Tibial nerve (tissue), 4 donors: ENCODE measurements at regions not wholly inside any gene's neighbourhood (a gene's known extent, or its start where the extent isn't known, plus 50 kb on each side); places are given as distances from the start of the nearest gene placed in this dataset.

Experiments used
- CTCF ChIP-seq, 5 experiments: fragments of 200-600 bp in 3 of 5; fragments of 450-650 bp in 2 of 5; sonication (generic) in 3 of 5; IDR thresholded peaks; one replicate each; pipeline ENCODE4 v1.5.1; 2016 to 2019; ENCODE audit warnings: antibody characterized with exemption in 5 of 5, mild to moderate bottlenecking in 3 of 5, moderate library complexity in 2 of 5
- EP300 ChIP-seq, 2 donors: sonication (generic); formaldehyde crosslinking; IDR thresholded peaks; one replicate each; pipeline ENCODE4 v1.6.1; 2017; ENCODE audit warnings: antibody characterized with exemption in 2 of 2, mild to moderate bottlenecking in 1 of 2
- POLR2A ChIP-seq, 2 donors: fragments of 450-650 bp; IDR thresholded peaks; one replicate each; pipeline ENCODE4 v1.6.1; 2017; ENCODE audit warnings: antibody characterized with exemption in 2 of 2, mild to moderate bottlenecking in 2 of 2, moderate library complexity in 2 of 2

- TF ChIP-seq CTCF (IDR thresholded peaks at IDR 0.05) (no peak), POLR2A (IDR thresholded peaks at IDR 0.05) (no peak), EP300 (IDR thresholded peaks at IDR 0.05) (no peak)
Observed at GRCh38 chr10:59098831-59099452, 77.5 kb upstream of the PHYHIPL start.
